ENCODE measurements at regions not wholly inside any gene's neighbourhood (a gene's known extent, or its start where the extent isn't known, plus 50 kb on each side); places are given as distances from the start of the nearest gene placed in this dataset.

- H3F3A ChIP-seq (replicated peaks; ENCODE audit: low read depth) = no peaks in the 10 kb centered on the region
- no peaks in the 10 kb centered on the region for H3K9me3 Mint-ChIP-seq
- no peaks in the 10 kb centered on the region for H3K9me2 ChIP-seq (ENCODE audit: insufficient read depth)
- H3K4me3 ChIP-seq = no peak overlapping the region
- TF ChIP-seq POLR2AphosphoS5 (IDR thresholded peaks at IDR 0.05; ENCODE audit: low read depth) = no peak
- TF ChIP-seq, protein P1, sequence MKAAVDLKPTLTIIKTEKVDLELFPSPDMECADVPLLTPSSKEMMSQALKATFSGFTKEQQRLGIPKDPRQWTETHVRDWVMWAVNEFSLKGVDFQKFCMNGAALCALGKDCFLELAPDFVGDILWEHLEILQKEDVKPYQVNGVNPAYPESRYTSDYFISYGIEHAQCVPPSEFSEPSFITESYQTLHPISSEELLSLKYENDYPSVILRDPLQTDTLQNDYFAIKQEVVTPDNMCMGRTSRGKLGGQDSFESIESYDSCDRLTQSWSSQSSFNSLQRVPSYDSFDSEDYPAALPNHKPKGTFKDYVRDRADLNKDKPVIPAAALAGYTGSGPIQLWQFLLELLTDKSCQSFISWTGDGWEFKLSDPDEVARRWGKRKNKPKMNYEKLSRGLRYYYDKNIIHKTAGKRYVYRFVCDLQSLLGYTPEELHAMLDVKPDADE (IDR thresholded peaks at IDR 0.05) = no peak
- no peak for TF ChIP-seq ZNF462 (CRISPR knock-in tag; IDR thresholded peaks at IDR 0.05)
- no peak for TF ChIP-seq ZNF114 (CRISPR knock-in tag; IDR thresholded peaks at IDR 0.05)
- TF ChIP-seq, protein P2, sequence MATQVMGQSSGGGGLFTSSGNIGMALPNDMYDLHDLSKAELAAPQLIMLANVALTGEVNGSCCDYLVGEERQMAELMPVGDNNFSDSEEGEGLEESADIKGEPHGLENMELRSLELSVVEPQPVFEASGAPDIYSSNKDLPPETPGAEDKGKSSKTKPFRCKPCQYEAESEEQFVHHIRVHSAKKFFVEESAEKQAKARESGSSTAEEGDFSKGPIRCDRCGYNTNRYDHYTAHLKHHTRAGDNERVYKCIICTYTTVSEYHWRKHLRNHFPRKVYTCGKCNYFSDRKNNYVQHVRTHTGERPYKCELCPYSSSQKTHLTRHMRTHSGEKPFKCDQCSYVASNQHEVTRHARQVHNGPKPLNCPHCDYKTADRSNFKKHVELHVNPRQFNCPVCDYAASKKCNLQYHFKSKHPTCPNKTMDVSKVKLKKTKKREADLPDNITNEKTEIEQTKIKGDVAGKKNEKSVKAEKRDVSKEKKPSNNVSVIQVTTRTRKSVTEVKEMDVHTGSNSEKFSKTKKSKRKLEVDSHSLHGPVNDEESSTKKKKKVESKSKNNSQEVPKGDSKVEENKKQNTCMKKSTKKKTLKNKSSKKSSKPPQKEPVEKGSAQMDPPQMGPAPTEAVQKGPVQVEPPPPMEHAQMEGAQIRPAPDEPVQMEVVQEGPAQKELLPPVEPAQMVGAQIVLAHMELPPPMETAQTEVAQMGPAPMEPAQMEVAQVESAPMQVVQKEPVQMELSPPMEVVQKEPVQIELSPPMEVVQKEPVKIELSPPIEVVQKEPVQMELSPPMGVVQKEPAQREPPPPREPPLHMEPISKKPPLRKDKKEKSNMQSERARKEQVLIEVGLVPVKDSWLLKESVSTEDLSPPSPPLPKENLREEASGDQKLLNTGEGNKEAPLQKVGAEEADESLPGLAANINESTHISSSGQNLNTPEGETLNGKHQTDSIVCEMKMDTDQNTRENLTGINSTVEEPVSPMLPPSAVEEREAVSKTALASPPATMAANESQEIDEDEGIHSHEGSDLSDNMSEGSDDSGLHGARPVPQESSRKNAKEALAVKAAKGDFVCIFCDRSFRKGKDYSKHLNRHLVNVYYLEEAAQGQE (IDR thresholded peaks at IDR 0.05; ENCODE audit: unreplicated experiment) = no peak
- no peak for TF ChIP-seq ZNF331 (CRISPR knock-in tag; IDR thresholded peaks at IDR 0.05; ENCODE audit: low read depth)
- no peak for TF ChIP-seq NANOG (IDR thresholded peaks at IDR 0.05; ENCODE audit: borderline replicate concordance)
- TF ChIP-seq EZH2 (IDR thresholded peaks at IDR 0.05; ENCODE audit: low read depth, unreplicated experiment) = no peak
- TF ChIP-seq, protein P3, sequence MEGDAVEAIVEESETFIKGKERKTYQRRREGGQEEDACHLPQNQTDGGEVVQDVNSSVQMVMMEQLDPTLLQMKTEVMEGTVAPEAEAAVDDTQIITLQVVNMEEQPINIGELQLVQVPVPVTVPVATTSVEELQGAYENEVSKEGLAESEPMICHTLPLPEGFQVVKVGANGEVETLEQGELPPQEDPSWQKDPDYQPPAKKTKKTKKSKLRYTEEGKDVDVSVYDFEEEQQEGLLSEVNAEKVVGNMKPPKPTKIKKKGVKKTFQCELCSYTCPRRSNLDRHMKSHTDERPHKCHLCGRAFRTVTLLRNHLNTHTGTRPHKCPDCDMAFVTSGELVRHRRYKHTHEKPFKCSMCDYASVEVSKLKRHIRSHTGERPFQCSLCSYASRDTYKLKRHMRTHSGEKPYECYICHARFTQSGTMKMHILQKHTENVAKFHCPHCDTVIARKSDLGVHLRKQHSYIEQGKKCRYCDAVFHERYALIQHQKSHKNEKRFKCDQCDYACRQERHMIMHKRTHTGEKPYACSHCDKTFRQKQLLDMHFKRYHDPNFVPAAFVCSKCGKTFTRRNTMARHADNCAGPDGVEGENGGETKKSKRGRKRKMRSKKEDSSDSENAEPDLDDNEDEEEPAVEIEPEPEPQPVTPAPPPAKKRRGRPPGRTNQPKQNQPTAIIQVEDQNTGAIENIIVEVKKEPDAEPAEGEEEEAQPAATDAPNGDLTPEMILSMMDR (conservative IDR thresholded peaks at IDR 0.05; ENCODE audit: low read depth in 2 of 2) = no peak
- H3K4me1 ChIP-seq (ENCODE audit: insufficient read depth) = no peaks in the 10 kb centered on the region
- H3K4me3 Mint-ChIP-seq = no peak overlapping the region
- no peak overlapping the region for H2AFZ ChIP-seq
- H3K4me2 ChIP-seq = no peak overlapping the region
- H3K4me1 Mint-ChIP-seq = no peaks in the 10 kb centered on the region
- no peaks in the 10 kb centered on the region for H4K20me1 ChIP-seq (replicated peaks; ENCODE audit: insufficient read depth)
- no peak for DNase-seq (ENCODE audit: low spot score)
- H3K36me3 Mint-ChIP-seq (ENCODE audit: low read depth) = no peaks in the 10 kb centered on the region
- no peak overlapping the region for H3K27ac ChIP-seq (ENCODE audit: low read depth)
- no peaks in the 10 kb centered on the region for H3K27me3 ChIP-seq (ENCODE audit: insufficient read depth)
- no peak for ATAC-seq
- H3K27ac Mint-ChIP-seq = no peak overlapping the region
- H3K36me3 ChIP-seq (ENCODE audit: insufficient read depth) = no peaks in the 10 kb centered on the region
- H3K27me3 Mint-ChIP-seq (ENCODE audit: insufficient read depth, low read depth, poor library complexity) = no peaks in the 10 kb centered on the region
- H3K79me2 ChIP-seq (replicated peaks; ENCODE audit: insufficient read depth) = no peaks in the 10 kb centered on the region
Measured at GRCh38 chr7:125643302-125643701, 713.7 kb upstream of the POT1 start.

Data from GM23338 (cell line).